Erythroblast (primary cell): ENCODE measurements at regions not wholly inside any gene's neighbourhood (a gene's known extent, or its start where the extent isn't known, plus 50 kb on each side); places are given as distances from the start of the nearest gene placed in this dataset.

Experiments used
- GATA1 ChIP-seq: IDR thresholded peaks from 2 replicates; pipeline ENCODE4 v1.6.1; 2011; ENCODE audit warnings: low read depth, mild to moderate bottlenecking, control low read depth, low read length, moderate library complexity
- POLR2A ChIP-seq: IDR thresholded peaks from 2 replicates; pipeline ENCODE4 v1.6.1; 2011; ENCODE audit warnings: mild to moderate bottlenecking, low read length

DNA sequence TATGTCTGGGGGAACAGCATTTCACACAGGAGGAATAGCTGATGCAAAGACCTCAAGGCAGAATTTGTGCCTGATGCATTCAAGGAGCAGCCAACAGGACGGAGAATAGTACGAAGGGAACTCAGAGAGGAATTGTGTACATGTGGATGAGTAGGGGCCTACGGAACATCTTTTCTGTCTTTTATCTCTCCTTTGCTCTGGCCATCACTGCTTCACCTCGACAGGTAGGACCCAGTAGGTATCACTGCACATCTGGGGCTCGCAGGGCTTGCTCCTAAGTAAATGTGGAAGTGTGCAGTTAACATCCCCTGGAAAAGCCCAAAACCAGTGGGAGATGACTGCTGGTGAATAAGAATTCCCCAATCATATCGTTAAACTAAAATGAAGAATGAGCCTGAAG, 56.4 kb upstream of the POU1F1 start:
- TF ChIP-seq POLR2A (no peak), GATA1 (no peak)
